ENCODE measurements at regions not wholly inside any gene's neighbourhood (a gene's known extent, or its start where the extent isn't known, plus 50 kb on each side); places are given as distances from the start of the nearest gene placed in this dataset.
"Not testable (repeated sequence)": the region's sequence is repeated elsewhere in the genome, so short reads cannot be mapped to it uniquely, and the experiment has no call there.

GRCh38 chr6:57989520-57990080 is 672.2 kb downstream of the PRIM2 start:
- H3K79me2 ChIP-seq (ENCODE audit: insufficient read depth, low read length); H3K36me3 ChIP-seq (replicated peaks in 1 of 2; ENCODE audit: control insufficient read depth in 1 of 2, insufficient read depth in 2 of 2, low read length in 2 of 2); intact Hi-C loops (cut with micrococcal nuclease; ENCODE audit: unreplicated experiment); H3K9me3 ChIP-seq (ENCODE audit: low read length); H3K27me3 ChIP-seq (ENCODE audit: control insufficient read depth in 1 of 2, insufficient read depth in 2 of 2, low read length in 2 of 2); CTCF ChIA-PET (ENCODE audit: low intra/inter-chr PET ratio, low total read pairs); H3K4me2 ChIP-seq (ENCODE audit: low read depth, low read length); H3K9ac ChIP-seq (ENCODE audit: insufficient read depth, low read depth, low read length); H4K20me1 ChIP-seq (ENCODE audit: insufficient read depth, low read length); H2AFZ ChIP-seq (ENCODE audit: low read length); in situ Hi-C loops (cut with HindIII; ENCODE audit: extremely low pct_ligation_motif_present, low pct_unique_long_range_greater_than_20kb); POLR2A ChIA-PET; DNase-seq (ENCODE audit: low spot score); H3K4me1 ChIP-seq (ENCODE audit: insufficient read depth, low read length); BruUV-seq (replicated peaks); H3K27ac ChIP-seq (ENCODE audit: extremely low read length, insufficient read depth, low read length); H3K4me3 ChIP-seq (replicated peaks in 1 of 3; ENCODE audit: insufficient read depth in 1 of 3, low read depth in 2 of 3, low read length in 3 of 3); FAIRE-seq: not testable (repeated sequence)
- WGBS (ENCODE audit: low lambda C conversion rate), result 45% methylated on average over 2 of the region's 2 CpGs
- peak; percentile 37; the same call in 2 of the 3 replicates for ATAC-seq

DNA sequence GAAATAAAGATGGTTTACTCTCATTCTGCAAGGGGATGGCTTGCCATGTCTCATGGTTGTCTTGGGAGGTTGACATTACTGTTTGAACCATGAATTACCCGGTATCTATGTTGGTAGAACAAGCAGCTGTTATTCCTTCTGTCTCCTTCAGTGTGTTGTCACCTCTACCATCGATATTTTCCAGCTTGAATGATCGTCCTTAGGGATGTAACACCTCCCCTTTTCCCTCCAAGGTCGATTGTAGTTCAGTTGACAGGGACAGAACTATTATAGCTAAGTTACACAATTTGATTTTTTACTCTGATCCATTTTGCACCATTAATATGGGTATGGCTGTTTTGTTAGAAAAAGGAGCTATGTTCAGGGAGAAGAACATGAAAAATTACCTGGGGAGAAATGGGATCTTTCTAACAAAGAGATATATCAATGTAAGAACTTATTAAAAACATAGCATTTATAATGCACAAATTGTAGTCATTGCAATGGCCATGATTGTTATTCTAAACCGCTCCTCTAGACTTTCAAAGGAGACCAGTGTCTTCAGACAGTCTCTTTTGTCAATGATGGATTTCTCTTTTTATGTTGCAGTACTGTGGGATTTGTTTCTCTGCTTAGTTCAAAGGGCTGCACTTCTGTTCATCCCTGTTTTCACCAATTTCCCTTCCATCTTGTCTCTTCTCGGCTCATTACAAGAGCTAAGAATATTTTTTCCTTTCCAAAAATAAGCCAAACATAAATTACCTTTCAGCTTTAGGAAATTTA is 681.6 kb downstream of the PRIM2 start:
- POLR2A ChIA-PET; H3K4me2 ChIP-seq (ENCODE audit: low read depth, low read length); CTCF ChIA-PET (ENCODE audit: low intra/inter-chr PET ratio, low total read pairs); H3K9me3 ChIP-seq (ENCODE audit: low read length); DNase-seq (ENCODE audit: low spot score); H3K27ac ChIP-seq (ENCODE audit: extremely low read length, insufficient read depth, low read length); H3K9ac ChIP-seq (ENCODE audit: insufficient read depth, low read depth, low read length); H2AFZ ChIP-seq (ENCODE audit: low read length); H4K20me1 ChIP-seq (ENCODE audit: insufficient read depth, low read length); BruUV-seq (replicated peaks); H3K36me3 ChIP-seq (replicated peaks in 1 of 2; ENCODE audit: control insufficient read depth in 1 of 2, insufficient read depth in 2 of 2, low read length in 2 of 2); H3K4me1 ChIP-seq (ENCODE audit: insufficient read depth, low read length); intact Hi-C loops (cut with micrococcal nuclease; ENCODE audit: unreplicated experiment); H3K27me3 ChIP-seq (ENCODE audit: control insufficient read depth in 1 of 2, insufficient read depth in 2 of 2, low read length in 2 of 2); in situ Hi-C loops (cut with HindIII; ENCODE audit: extremely low pct_ligation_motif_present, low pct_unique_long_range_greater_than_20kb); H3K79me2 ChIP-seq (ENCODE audit: insufficient read depth, low read length); ATAC-seq; H3K4me3 ChIP-seq (replicated peaks in 1 of 3; ENCODE audit: insufficient read depth in 1 of 3, low read depth in 2 of 3, low read length in 3 of 3): not testable (repeated sequence)
- FAIRE-seq, result peak; percentile 15
- 0% methylated on average over 6 of the region's 6 CpGs for WGBS (ENCODE audit: low lambda C conversion rate)

GRCh38 chr6:58000233-58000632 is 682.8 kb downstream of the PRIM2 start:
- DNase-seq (ENCODE audit: low spot score); H3K4me3 ChIP-seq (replicated peaks in 1 of 3; ENCODE audit: insufficient read depth in 1 of 3, low read depth in 2 of 3, low read length in 3 of 3); H4K20me1 ChIP-seq (ENCODE audit: insufficient read depth, low read length); H3K4me1 ChIP-seq (ENCODE audit: insufficient read depth, low read length); H2AFZ ChIP-seq (ENCODE audit: low read length); CTCF ChIA-PET (ENCODE audit: low intra/inter-chr PET ratio, low total read pairs); H3K9ac ChIP-seq (ENCODE audit: insufficient read depth, low read depth, low read length); BruUV-seq (replicated peaks); ATAC-seq; H3K27me3 ChIP-seq (ENCODE audit: control insufficient read depth in 1 of 2, insufficient read depth in 2 of 2, low read length in 2 of 2); H3K27ac ChIP-seq (ENCODE audit: extremely low read length, insufficient read depth, low read length); H3K79me2 ChIP-seq (ENCODE audit: insufficient read depth, low read length); in situ Hi-C loops (cut with HindIII; ENCODE audit: extremely low pct_ligation_motif_present, low pct_unique_long_range_greater_than_20kb); H3K36me3 ChIP-seq (replicated peaks in 1 of 2; ENCODE audit: control insufficient read depth in 1 of 2, insufficient read depth in 2 of 2, low read length in 2 of 2); intact Hi-C loops (cut with micrococcal nuclease; ENCODE audit: unreplicated experiment); H3K4me2 ChIP-seq (ENCODE audit: low read depth, low read length); FAIRE-seq; POLR2A ChIA-PET: not testable (repeated sequence)
- H3K9me3 ChIP-seq (ENCODE audit: low read length), result peaks cover 14% of the 10 kb centered on the region
- WGBS (ENCODE audit: low lambda C conversion rate), result under 1% methylated on average over 6 of the region's 6 CpGs

Measured in HepG2 (cell line).